Neural cell (in vitro differentiated cells): ENCODE measurements at regions not wholly inside any gene's neighbourhood (a gene's known extent, or its start where the extent isn't known, plus 50 kb on each side); places are given as distances from the start of the nearest gene placed in this dataset.

Experiments
- EP300 ChIP-seq: fragments of 450-650 bp; conservative IDR thresholded peaks from 2 replicates; pipeline ENCODE4 v1.6.1; 2014; ENCODE audit warnings: antibody characterized with exemption, mild to moderate bottlenecking, moderate library complexity; ENCODE audit not compliant: poor library complexity, severe bottlenecking
- EZH2 ChIP-seq: fragments of 200-600, 300-800 bp; shearing (Covaris generic), sonication (generic); IDR thresholded peaks from 2 replicates; pipeline ENCODE4 v1.6.1; 2014; ENCODE audit warnings: antibody characterized with exemption, low read length, borderline replicate concordance, mild to moderate bottlenecking; ENCODE audit not compliant: insufficient read depth, poor library complexity, severe bottlenecking
- POLR2AphosphoS5 ChIP-seq: IDR thresholded peaks from 2 replicates; pipeline ENCODE4 v1.6.1; 2012
- RAD21 ChIP-seq: fragments of 450-650 bp; conservative IDR thresholded peaks from 2 replicates; pipeline ENCODE4 v1.6.1; 2014; ENCODE audit warnings: antibody characterized with exemption, mild to moderate bottlenecking, moderate library complexity
- TAF1 ChIP-seq: IDR thresholded peaks from 2 replicates; pipeline ENCODE4 v1.6.1; 2012; ENCODE audit warnings: low read depth
- TF ChIP-seq, protein P1 (sequence below): fragments of 450-650 bp; IDR thresholded peaks from 2 replicates; pipeline ENCODE4 v1.5.1; 2014; ENCODE audit warnings: antibody characterized with exemption, mild to moderate bottlenecking, moderate library complexity; ENCODE audit not compliant: poor library complexity, severe bottlenecking
- TF ChIP-seq, protein P2 (sequence below): IDR thresholded peaks from 2 replicates; pipeline ENCODE4 v1.6.1; 2012; ENCODE audit warnings: borderline replicate concordance

DNA sequence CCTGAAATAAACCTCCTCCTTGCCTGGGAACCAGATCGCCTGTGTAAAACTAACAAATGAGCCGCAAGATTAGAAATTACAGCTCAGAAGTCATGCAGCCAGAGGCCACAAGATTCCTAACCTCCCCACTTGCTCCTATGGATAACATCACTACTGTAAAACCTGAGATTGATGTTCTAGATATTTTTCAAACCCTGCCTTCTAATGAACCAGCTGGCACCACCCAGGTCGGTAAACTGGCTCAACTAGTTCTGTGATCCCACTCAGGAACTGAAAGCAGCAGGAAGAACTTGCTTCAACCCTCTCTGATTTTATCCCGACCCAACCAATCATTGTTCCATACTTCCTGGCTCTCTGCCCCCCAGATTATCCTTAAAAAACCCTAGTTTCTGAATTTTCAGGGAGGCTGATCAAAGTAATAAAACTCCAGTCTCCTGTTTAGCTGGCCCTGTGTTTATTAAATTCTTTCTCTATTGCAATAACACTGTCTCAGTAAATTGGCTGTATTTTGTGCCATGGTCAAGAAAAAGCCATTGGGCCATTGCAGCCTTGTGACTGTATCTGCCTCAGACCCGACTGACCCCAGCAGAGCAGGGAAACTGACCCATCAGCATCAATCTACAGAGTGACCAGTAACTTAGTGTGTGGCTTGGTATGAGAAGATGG is 98.9 kb downstream of the RPLP1 start:
- TF ChIP-seq EZH2 = no peak
- TF ChIP-seq, protein P1, sequence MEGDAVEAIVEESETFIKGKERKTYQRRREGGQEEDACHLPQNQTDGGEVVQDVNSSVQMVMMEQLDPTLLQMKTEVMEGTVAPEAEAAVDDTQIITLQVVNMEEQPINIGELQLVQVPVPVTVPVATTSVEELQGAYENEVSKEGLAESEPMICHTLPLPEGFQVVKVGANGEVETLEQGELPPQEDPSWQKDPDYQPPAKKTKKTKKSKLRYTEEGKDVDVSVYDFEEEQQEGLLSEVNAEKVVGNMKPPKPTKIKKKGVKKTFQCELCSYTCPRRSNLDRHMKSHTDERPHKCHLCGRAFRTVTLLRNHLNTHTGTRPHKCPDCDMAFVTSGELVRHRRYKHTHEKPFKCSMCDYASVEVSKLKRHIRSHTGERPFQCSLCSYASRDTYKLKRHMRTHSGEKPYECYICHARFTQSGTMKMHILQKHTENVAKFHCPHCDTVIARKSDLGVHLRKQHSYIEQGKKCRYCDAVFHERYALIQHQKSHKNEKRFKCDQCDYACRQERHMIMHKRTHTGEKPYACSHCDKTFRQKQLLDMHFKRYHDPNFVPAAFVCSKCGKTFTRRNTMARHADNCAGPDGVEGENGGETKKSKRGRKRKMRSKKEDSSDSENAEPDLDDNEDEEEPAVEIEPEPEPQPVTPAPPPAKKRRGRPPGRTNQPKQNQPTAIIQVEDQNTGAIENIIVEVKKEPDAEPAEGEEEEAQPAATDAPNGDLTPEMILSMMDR = no peak
- TF ChIP-seq EP300 = no peak
- no peak for TF ChIP-seq TAF1
- TF ChIP-seq POLR2AphosphoS5 = no peak
- TF ChIP-seq RAD21 = no peak
- TF ChIP-seq, protein P2, sequence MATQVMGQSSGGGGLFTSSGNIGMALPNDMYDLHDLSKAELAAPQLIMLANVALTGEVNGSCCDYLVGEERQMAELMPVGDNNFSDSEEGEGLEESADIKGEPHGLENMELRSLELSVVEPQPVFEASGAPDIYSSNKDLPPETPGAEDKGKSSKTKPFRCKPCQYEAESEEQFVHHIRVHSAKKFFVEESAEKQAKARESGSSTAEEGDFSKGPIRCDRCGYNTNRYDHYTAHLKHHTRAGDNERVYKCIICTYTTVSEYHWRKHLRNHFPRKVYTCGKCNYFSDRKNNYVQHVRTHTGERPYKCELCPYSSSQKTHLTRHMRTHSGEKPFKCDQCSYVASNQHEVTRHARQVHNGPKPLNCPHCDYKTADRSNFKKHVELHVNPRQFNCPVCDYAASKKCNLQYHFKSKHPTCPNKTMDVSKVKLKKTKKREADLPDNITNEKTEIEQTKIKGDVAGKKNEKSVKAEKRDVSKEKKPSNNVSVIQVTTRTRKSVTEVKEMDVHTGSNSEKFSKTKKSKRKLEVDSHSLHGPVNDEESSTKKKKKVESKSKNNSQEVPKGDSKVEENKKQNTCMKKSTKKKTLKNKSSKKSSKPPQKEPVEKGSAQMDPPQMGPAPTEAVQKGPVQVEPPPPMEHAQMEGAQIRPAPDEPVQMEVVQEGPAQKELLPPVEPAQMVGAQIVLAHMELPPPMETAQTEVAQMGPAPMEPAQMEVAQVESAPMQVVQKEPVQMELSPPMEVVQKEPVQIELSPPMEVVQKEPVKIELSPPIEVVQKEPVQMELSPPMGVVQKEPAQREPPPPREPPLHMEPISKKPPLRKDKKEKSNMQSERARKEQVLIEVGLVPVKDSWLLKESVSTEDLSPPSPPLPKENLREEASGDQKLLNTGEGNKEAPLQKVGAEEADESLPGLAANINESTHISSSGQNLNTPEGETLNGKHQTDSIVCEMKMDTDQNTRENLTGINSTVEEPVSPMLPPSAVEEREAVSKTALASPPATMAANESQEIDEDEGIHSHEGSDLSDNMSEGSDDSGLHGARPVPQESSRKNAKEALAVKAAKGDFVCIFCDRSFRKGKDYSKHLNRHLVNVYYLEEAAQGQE = no peak
